GM06990 (cell line): ENCODE measurements at regions not wholly inside any gene's neighbourhood (a gene's known extent, or its start where the extent isn't known, plus 50 kb on each side); places are given as distances from the start of the nearest gene placed in this dataset.

Source experiments
- DNase-seq: peaks from one replicate; pipeline ENCODE4 v3.0.0-alpha.2; 2011; ENCODE audit not compliant: insufficient read length; ENCODE audit errors: extremely low read depth
- H3K27me3 ChIP-seq: replicated peaks from 2 replicates; pipeline ENCODE4 v1.6.0; 2011; ENCODE audit warnings: low read length; ENCODE audit not compliant: control insufficient read depth, insufficient read depth
- H3K36me3 ChIP-seq: 2 replicates; pipeline ENCODE4 v1.5.1; 2011; ENCODE audit warnings: low read length; ENCODE audit not compliant: control insufficient read depth, insufficient read depth
- H3K4me3 ChIP-seq: replicated peaks from 2 replicates; pipeline ENCODE4 v1.5.1; 2011; ENCODE audit warnings: low read depth, mild to moderate bottlenecking, control low read depth, low read length
- CTCF ChIP-seq: IDR thresholded peaks from 2 replicates; pipeline ENCODE4 v1.5.1; 2011; ENCODE audit warnings: low read length, control low read depth, mild to moderate bottlenecking, inconsistent platforms; ENCODE audit not compliant: insufficient read depth, poor library complexity, severe bottlenecking

DNA sequence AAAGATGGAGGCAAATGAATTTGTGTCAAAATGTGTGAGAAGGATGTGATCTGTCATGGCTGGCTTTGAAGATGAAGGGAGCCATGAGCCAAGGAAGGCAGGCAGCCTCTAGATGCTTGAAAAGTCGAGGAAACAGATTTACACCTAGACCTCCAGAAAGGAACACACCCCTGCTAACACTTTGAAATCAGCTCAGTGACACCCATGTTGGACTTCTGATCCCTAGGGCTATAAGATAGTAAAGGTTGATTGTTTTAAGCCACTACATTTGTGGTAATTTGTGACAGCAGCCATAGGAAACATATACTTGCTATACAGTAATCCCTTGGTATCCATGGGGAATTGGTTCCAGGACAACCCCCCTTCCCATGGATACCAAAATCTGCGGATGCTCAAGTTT is 80.5 kb upstream of the DYRK2 start:
- no peak overlapping the region for H3K4me3 ChIP-seq

DNA sequence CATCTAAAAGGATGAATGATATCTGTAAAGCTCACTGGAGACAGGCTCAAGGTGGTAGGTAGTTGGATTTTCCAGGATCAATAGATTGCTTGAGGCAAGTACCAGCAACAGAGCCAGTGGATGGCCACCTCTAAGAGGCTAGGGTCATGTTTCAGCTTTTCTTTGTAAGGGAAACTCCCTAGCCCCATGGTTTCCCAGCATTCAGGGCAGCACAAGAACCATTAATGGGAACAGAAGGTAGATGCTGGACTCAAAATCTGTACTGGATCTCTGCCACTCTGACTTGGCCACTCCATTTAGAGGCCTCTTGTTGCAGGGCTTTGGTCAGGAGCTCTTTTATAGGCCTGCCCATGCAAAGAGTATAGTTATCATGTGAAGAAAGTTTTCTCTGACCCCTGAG is 76.1 kb upstream of the DYRK2 start:
- TF ChIP-seq CTCF, result no peak
- DNase-seq, result no peak
- H3K36me3 ChIP-seq, result no peaks in the 10 kb centered on the region
- no peaks in the 10 kb centered on the region for H3K27me3 ChIP-seq
- no peak overlapping the region for H3K4me3 ChIP-seq

More for the DNA sequence above, 80.5 kb upstream of the DYRK2 start:
- no peak for TF ChIP-seq CTCF
- DNase-seq, result no peak
- H3K36me3 ChIP-seq, result no peaks in the 10 kb centered on the region
- no peaks in the 10 kb centered on the region for H3K27me3 ChIP-seq

DNA sequence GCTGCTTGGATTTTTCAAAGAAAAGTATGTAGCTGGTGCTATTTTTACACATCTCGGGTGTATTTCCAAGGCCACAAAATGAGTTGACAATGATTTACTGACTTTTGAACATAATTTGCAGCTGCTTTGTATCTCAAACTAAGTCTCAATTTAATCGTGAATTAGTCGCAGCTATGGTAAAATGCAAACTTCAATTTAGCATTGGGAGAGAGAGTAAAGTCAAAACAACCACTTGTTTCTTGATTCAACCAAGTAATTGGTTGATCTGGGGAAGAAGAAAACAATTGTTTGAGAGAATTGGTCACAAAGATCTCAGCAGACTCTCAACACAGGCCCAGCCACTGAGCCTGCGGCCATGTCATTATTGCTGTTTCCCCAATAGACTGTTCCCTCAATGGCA is 75.0 kb upstream of the DYRK2 start:
- Histone ChIP-seq H3K4me3 (no peak overlapping the region), H3K27me3 (no peaks in the 10 kb centered on the region), H3K36me3 (no peaks in the 10 kb centered on the region)
- TF ChIP-seq CTCF, result no peak
- no peak for DNase-seq

- no peak for TF ChIP-seq CTCF
- H3K27me3 ChIP-seq, result no peaks in the 10 kb centered on the region
- H3K36me3 ChIP-seq, result no peaks in the 10 kb centered on the region
- no peak overlapping the region for H3K4me3 ChIP-seq
- no peak for DNase-seq
These were observed 69.4 kb upstream of the DYRK2 start for GRCh38 chr12:67578976-67579661.

GRCh38 chr12:67579662-67580003 is 68.9 kb upstream of the DYRK2 start:
- no peak overlapping the region for H3K4me3 ChIP-seq
- H3K27me3 ChIP-seq, result no peaks in the 10 kb centered on the region
- TF ChIP-seq CTCF, result no peak
- no peak for DNase-seq
- H3K36me3 ChIP-seq, result no peaks in the 10 kb centered on the region
